WTC11 (cell line): ENCODE measurements at regions not wholly inside any gene's neighbourhood (a gene's known extent, or its start where the extent isn't known, plus 50 kb on each side); places are given as distances from the start of the nearest gene placed in this dataset.
"Not testable (repeated sequence)": the region's sequence is repeated elsewhere in the genome, so short reads cannot be mapped to it uniquely, and the experiment has no call there.

ENCODE experiments used
- FOXP4 ChIP-seq: sonication (generic); formaldehyde crosslinking; IDR thresholded peaks from 2 replicates; pipeline ENCODE4 v1.8.0; 2022; ENCODE audit warnings: mild to moderate bottlenecking, missing genetic modification reagents
- MYBL2 ChIP-seq: sonication (generic); formaldehyde crosslinking; IDR thresholded peaks from 2 replicates; pipeline ENCODE4 v1.8.1; 2023; ENCODE audit warnings: mild to moderate bottlenecking, moderate library complexity, missing genetic modification reagents
- NFYB ChIP-seq: sonication (generic); formaldehyde crosslinking; conservative IDR thresholded peaks from 2 replicates; pipeline ENCODE4 v1.8.0; 2022; ENCODE audit warnings: low read depth, missing genetic modification reagents
- NR2C2 ChIP-seq: sonication (generic); formaldehyde crosslinking; IDR thresholded peaks from 2 replicates; pipeline ENCODE4 v1.8.0; 2022; ENCODE audit warnings: mild to moderate bottlenecking, missing genetic modification reagents
- OVOL2 ChIP-seq: fragments of 250-450 bp; sonication (Bioruptor Pico); IDR thresholded peaks from 2 replicates; pipeline ENCODE4 v1.9.0; 2021; ENCODE audit warnings: mild to moderate bottlenecking, borderline replicate concordance
- RELA ChIP-seq: sonication (generic); formaldehyde crosslinking; IDR thresholded peaks from 2 replicates; pipeline ENCODE4 v1.8.1; 2022; ENCODE audit warnings: missing genetic modification reagents, mild to moderate bottlenecking, borderline replicate concordance
- TEAD1 ChIP-seq: sonication (generic); formaldehyde crosslinking; IDR thresholded peaks from 2 replicates; pipeline ENCODE4 v1.8.0; 2022; ENCODE audit warnings: mild to moderate bottlenecking, missing genetic modification reagents
- TP53 ChIP-seq: sonication (generic); formaldehyde crosslinking; IDR thresholded peaks from 2 replicates; pipeline ENCODE4 v1.8.1; 2023; ENCODE audit warnings: mild to moderate bottlenecking, missing genetic modification reagents
- USF2 ChIP-seq: sonication (generic); formaldehyde crosslinking; IDR thresholded peaks from 2 replicates; pipeline ENCODE4 v1.8.1; 2023; ENCODE audit warnings: mild to moderate bottlenecking, missing genetic modification reagents, moderate library complexity
- TF ChIP-seq, protein P1 (sequence below): fragments of 200-600 bp; IDR thresholded peaks from 2 replicates; pipeline ENCODE4 v1.8.0; 2022; ENCODE audit warnings: antibody characterized with exemption
- TF ChIP-seq, protein P2 (sequence below): sonication (generic); formaldehyde crosslinking; IDR thresholded peaks from 2 replicates; pipeline ENCODE4 v1.8.1; 2023; ENCODE audit warnings: mild to moderate bottlenecking, missing genetic modification reagents
- TF ChIP-seq, protein P3 (sequence below): sonication (generic); formaldehyde crosslinking; IDR thresholded peaks from 2 replicates; pipeline ENCODE4 v1.8.1; 2023; ENCODE audit warnings: mild to moderate bottlenecking, missing genetic modification reagents, moderate library complexity
- TF ChIP-seq, protein P4 (sequence below): sonication (generic); formaldehyde crosslinking; IDR thresholded peaks from 2 replicates; pipeline ENCODE4 v1.8.1; 2022; ENCODE audit warnings: low read depth, missing genetic modification reagents, borderline replicate concordance

GRCh38 chr10:46730729-46731128 is 151.8 kb downstream of the SYT15 start:
- not testable (repeated sequence) for TF ChIP-seq MYBL2 (CRISPR knock-in tag); TEAD1 (CRISPR knock-in tag); FOXP4 (CRISPR knock-in tag); TP53; NR2C2 (CRISPR knock-in tag); NFYB (CRISPR knock-in tag); USF2 (CRISPR knock-in tag); RELA; OVOL2 (CRISPR knock-in tag)
- TF ChIP-seq, protein P1, sequence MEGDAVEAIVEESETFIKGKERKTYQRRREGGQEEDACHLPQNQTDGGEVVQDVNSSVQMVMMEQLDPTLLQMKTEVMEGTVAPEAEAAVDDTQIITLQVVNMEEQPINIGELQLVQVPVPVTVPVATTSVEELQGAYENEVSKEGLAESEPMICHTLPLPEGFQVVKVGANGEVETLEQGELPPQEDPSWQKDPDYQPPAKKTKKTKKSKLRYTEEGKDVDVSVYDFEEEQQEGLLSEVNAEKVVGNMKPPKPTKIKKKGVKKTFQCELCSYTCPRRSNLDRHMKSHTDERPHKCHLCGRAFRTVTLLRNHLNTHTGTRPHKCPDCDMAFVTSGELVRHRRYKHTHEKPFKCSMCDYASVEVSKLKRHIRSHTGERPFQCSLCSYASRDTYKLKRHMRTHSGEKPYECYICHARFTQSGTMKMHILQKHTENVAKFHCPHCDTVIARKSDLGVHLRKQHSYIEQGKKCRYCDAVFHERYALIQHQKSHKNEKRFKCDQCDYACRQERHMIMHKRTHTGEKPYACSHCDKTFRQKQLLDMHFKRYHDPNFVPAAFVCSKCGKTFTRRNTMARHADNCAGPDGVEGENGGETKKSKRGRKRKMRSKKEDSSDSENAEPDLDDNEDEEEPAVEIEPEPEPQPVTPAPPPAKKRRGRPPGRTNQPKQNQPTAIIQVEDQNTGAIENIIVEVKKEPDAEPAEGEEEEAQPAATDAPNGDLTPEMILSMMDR = not testable (repeated sequence)
- TF ChIP-seq, protein P2, sequence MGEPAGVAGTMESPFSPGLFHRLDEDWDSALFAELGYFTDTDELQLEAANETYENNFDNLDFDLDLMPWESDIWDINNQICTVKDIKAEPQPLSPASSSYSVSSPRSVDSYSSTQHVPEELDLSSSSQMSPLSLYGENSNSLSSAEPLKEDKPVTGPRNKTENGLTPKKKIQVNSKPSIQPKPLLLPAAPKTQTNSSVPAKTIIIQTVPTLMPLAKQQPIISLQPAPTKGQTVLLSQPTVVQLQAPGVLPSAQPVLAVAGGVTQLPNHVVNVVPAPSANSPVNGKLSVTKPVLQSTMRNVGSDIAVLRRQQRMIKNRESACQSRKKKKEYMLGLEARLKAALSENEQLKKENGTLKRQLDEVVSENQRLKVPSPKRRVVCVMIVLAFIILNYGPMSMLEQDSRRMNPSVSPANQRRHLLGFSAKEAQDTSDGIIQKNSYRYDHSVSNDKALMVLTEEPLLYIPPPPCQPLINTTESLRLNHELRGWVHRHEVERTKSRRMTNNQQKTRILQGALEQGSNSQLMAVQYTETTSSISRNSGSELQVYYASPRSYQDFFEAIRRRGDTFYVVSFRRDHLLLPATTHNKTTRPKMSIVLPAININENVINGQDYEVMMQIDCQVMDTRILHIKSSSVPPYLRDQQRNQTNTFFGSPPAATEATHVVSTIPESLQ (CRISPR knock-in tag) = not testable (repeated sequence)
- TF ChIP-seq, protein P3, sequence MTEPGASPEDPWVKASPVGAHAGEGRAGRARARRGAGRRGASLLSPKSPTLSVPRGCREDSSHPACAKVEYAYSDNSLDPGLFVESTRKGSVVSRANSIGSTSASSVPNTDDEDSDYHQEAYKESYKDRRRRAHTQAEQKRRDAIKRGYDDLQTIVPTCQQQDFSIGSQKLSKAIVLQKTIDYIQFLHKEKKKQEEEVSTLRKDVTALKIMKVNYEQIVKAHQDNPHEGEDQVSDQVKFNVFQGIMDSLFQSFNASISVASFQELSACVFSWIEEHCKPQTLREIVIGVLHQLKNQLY (CRISPR knock-in tag) = not testable (repeated sequence)
- TF ChIP-seq, protein P4, sequence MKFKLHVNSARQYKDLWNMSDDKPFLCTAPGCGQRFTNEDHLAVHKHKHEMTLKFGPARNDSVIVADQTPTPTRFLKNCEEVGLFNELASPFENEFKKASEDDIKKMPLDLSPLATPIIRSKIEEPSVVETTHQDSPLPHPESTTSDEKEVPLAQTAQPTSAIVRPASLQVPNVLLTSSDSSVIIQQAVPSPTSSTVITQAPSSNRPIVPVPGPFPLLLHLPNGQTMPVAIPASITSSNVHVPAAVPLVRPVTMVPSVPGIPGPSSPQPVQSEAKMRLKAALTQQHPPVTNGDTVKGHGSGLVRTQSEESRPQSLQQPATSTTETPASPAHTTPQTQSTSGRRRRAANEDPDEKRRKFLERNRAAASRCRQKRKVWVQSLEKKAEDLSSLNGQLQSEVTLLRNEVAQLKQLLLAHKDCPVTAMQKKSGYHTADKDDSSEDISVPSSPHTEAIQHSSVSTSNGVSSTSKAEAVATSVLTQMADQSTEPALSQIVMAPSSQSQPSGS (CRISPR knock-in tag) = not testable (repeated sequence)
